ENCODE measurements at regions not wholly inside any gene's neighbourhood (a gene's known extent, or its start where the extent isn't known, plus 50 kb on each side); places are given as distances from the start of the nearest gene placed in this dataset.

- TF ChIP-seq POLR2A (IDR thresholded peaks at IDR 0.05; ENCODE audit: control extremely low read depth in 1 of 2, low read depth in 2 of 2, low read length in 2 of 2): no peak
- no peak for TF ChIP-seq CTCF (IDR thresholded peaks at IDR 0.05; ENCODE audit: control extremely low read depth in 1 of 3, insufficient read depth in 1 of 3, low read depth in 1 of 3, low read length in 3 of 3)
- no peak for TF ChIP-seq RBBP5 (IDR thresholded peaks at IDR 0.05; ENCODE audit: borderline replicate concordance, low read depth, low read length)
- no peak for TF ChIP-seq ASH2L (IDR thresholded peaks at IDR 0.05; ENCODE audit: low read length)
- no peak for TF ChIP-seq POLR2AphosphoS5 (IDR thresholded peaks at IDR 0.05; ENCODE audit: low read depth, low read length)
- TF ChIP-seq MAX (IDR thresholded peaks at IDR 0.05): no peak
- TF ChIP-seq YY1 (IDR thresholded peaks at IDR 0.05; ENCODE audit: low read depth, low read length): no peak
- TF ChIP-seq TCF12 (IDR thresholded peaks at IDR 0.05; ENCODE audit: low read depth, low read length): no peak
Measured at GRCh38 chr6:80698459-80698858, 592.0 kb downstream of the BCKDHB start.

Measured in H1 (cell line).